ENCODE measurements at regions not wholly inside any gene's neighbourhood (a gene's known extent, or its start where the extent isn't known, plus 50 kb on each side); places are given as distances from the start of the nearest gene placed in this dataset.
"Not testable (repeated sequence)": the region's sequence is repeated elsewhere in the genome, so short reads cannot be mapped to it uniquely, and the experiment has no call there.

- no peak overlapping the region for H3K27ac ChIP-seq
- TF ChIP-seq CTCF (IDR thresholded peaks at IDR 0.05) (no peak), ZFX (IDR thresholded peaks at IDR 0.05; ENCODE audit: borderline replicate concordance) (no peak)
These were observed 637.1 kb downstream of the CCSER2 start for GRCh38 chr10:84965468-84965867.

DNA sequence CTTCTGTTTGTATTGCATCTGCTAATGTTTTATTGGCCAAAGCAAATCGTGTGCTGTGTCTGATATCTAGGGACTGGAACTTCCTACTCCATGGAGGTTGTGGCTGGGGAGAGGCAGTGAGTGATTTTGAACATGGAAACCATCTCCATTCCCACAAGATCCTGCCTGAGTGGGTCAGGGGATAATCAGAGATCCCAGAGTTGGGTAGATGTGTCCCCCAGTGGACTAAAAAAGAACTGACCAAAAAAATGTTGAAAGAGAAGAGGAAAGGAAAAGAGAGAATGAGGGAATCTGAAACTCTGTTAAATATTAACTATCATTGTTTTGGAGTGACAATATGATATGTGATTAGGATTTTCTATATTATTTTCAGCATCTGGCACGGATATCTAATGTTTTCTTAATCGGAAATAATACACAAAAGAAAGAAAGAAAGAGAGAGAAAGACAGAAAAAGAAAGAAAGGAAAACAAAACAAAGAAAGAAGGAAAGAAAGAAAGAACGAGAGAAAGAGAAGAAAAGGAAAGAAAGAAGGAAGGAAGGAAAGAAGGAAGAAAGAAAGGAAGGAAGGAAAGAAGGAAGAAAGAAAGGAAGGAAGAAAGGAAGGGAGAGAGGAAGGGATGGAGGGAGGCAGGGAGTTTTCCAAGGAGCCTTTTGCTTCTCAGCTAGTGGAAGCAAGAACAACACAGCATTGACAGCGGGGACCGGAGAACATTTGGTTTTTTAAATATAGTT lies 638.5 kb downstream of the CCSER2 start:
- TF ChIP-seq CTCF (IDR thresholded peaks at IDR 0.05) (no peak), ZFX (IDR thresholded peaks at IDR 0.05; ENCODE audit: borderline replicate concordance) (no peak)
- no peak overlapping the region for H3K27ac ChIP-seq

- H3K27ac ChIP-seq = not testable (repeated sequence)
These were observed 640.9 kb downstream of the CCSER2 start for GRCh38 chr10:84969297-84969696.

DNA sequence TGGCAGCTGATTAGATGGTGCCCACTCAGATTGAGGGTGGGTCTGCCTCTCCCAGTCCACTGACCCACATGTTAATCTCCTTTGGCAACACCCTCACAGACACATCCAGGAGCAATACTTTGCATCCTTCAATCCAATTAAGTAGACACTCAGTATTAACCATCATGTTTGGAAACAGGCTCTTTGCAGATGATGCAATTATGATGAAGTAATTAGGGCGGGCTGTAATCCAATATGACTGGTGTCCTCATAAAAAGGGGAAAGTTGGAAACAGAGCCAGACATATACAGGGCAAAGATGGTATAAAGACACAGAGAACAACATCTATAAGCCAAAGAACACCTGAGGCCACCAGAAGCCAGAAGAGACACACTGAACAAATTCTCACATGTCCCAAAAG lies 658.6 kb downstream of the CCSER2 start:
- TF ChIP-seq ZFX (IDR thresholded peaks at IDR 0.05; ENCODE audit: borderline replicate concordance) = no peak
- H3K27ac ChIP-seq = no peak overlapping the region

DNA sequence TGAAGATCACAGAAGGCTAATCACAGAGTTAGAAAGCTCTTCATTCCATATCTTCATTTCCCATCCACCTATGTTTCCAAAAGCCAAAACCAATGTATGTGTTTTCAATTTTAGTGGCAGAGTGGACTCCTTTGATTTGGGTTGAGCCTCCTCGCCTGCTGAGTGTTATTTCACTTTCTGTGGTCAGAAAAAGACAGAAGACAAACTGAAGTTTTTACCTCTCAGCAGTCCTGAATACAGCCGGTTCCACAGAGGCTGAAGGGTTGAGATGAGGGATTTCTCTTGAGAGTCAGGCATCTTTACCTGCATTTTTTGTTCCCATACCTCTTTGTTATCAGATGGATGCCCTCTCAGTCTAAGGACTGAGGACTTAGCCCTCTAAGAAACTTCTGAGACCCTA lies 659.6 kb downstream of the CCSER2 start:
- TF ChIP-seq CTCF (IDR thresholded peaks at IDR 0.05) (no peak), ZFX (IDR thresholded peaks at IDR 0.05; ENCODE audit: borderline replicate concordance) (no peak)
- H3K27ac ChIP-seq = no peak overlapping the region

DNA sequence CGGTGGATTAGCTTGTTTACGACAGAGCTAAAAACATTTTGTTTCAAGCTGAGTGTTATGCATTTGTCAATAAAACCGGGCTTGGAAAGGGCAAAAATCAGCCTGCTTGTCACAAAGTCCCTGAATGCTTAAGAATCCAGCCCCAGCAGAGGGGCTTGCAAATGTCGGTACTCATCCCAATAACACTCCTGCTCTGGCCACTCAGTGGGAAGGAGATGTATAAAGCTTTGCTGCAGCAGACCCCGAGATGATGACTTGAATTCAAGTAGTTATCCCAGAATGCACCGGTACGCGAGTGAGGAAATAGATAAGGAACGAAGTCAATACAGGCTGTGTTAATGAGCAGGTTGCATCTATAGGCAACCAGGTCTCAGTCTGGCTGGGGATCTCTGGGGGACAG lies 662.3 kb downstream of the CCSER2 start:
- H3K27ac ChIP-seq = no peak overlapping the region
- TF ChIP-seq CTCF (IDR thresholded peaks at IDR 0.05) = no peak
- TF ChIP-seq ZFX (IDR thresholded peaks at IDR 0.05; ENCODE audit: borderline replicate concordance) = no peak

GRCh38 chr10:84991301-84991700 lies 662.9 kb downstream of the CCSER2 start:
- H3K27ac ChIP-seq = no peak overlapping the region
- no peak for TF ChIP-seq CTCF (IDR thresholded peaks at IDR 0.05)

- no peak overlapping the region for H3K27ac ChIP-seq
- TF ChIP-seq ZFX (IDR thresholded peaks at IDR 0.05; ENCODE audit: borderline replicate concordance) (no peak), CTCF (IDR thresholded peaks at IDR 0.05) (no peak)
These were observed 665.1 kb downstream of the CCSER2 start for GRCh38 chr10:84993251-84994035.

Data from 22Rv1 (cell line).